ENCODE measurements at regions not wholly inside any gene's neighbourhood (a gene's known extent, or its start where the extent isn't known, plus 50 kb on each side); places are given as distances from the start of the nearest gene placed in this dataset.

DNA sequence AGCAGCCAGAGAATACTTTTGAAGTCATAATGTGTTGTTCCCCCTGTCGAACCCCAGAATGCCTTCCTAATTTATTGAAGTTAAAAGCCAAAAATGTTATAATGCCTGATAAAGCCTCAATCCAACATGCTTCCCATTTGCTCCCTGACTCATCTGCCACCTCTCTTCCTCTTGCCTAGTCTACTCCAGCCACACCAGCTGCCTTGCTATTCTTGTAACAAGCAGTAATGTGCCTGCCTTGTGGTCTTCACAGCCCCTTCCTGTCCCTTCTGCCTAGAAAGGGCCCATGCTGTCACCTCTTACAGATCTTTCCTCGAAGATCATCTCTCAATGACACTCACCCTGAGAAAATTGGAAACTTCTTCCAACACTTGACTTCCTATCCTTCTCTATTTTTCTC, 231.6 kb upstream of the CDH2 start:
- TF ChIP-seq PHF8 (CRISPR knock-in tag; IDR thresholded peaks at IDR 0.05): no peak
- no peak for TF ChIP-seq JUN (CRISPR knock-in tag; IDR thresholded peaks at IDR 0.05)
- TF ChIP-seq, protein P1, sequence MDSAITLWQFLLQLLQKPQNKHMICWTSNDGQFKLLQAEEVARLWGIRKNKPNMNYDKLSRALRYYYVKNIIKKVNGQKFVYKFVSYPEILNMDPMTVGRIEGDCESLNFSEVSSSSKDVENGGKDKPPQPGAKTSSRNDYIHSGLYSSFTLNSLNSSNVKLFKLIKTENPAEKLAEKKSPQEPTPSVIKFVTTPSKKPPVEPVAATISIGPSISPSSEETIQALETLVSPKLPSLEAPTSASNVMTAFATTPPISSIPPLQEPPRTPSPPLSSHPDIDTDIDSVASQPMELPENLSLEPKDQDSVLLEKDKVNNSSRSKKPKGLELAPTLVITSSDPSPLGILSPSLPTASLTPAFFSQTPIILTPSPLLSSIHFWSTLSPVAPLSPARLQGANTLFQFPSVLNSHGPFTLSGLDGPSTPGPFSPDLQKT (CRISPR knock-in tag; IDR thresholded peaks at IDR 0.05; ENCODE audit: borderline replicate concordance): no peak
- TF ChIP-seq KDM1A (CRISPR knock-in tag; IDR thresholded peaks at IDR 0.05): no peak
- TF ChIP-seq, protein P2, sequence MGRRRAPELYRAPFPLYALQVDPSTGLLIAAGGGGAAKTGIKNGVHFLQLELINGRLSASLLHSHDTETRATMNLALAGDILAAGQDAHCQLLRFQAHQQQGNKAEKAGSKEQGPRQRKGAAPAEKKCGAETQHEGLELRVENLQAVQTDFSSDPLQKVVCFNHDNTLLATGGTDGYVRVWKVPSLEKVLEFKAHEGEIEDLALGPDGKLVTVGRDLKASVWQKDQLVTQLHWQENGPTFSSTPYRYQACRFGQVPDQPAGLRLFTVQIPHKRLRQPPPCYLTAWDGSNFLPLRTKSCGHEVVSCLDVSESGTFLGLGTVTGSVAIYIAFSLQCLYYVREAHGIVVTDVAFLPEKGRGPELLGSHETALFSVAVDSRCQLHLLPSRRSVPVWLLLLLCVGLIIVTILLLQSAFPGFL (CRISPR knock-in tag; IDR thresholded peaks at IDR 0.05): no peak
